Transverse colon (tissue), 4 donors: ENCODE measurements at regions not wholly inside any gene's neighbourhood (a gene's known extent, or its start where the extent isn't known, plus 50 kb on each side); places are given as distances from the start of the nearest gene placed in this dataset.

ENCODE experiments used
- DNase-seq: peaks from one replicate; pipeline ENCODE4 v3.0.0-alpha.2; 2019
- H3K27ac ChIP-seq, 4 donors: fragments of 200-600 bp; sonication (generic); 2 replicates each; pipeline ENCODE4 v1.5.1; 2016 to 2018; ENCODE audit warnings: inconsistent platforms in 4 of 4
- H3K27me3 ChIP-seq: fragments of 200-600 bp; sonication (generic); 2 replicates; pipeline ENCODE4 v1.5.1; 2017; ENCODE audit warnings: inconsistent platforms
- H3K36me3 ChIP-seq, 4 donors: fragments of 200-600 bp; sonication (generic); 2 replicates each; pipeline ENCODE4 v1.5.1; 2017 to 2019; ENCODE audit warnings: inconsistent platforms in 4 of 4
- H3K4me1 ChIP-seq, 4 donors: fragments of 200-600 bp; sonication (generic); 2 replicates each; pipeline ENCODE4 v1.5.1; 2017 to 2020; ENCODE audit warnings: inconsistent platforms in 4 of 4
- H3K4me3 ChIP-seq, 4 donors: fragments of 200-600 bp; sonication (generic); 1 replicate in 1 of 4; 2 replicates in 3 of 4; pipeline versions ENCODE4 v1.5.1 to v1.6.1; 2017 to 2019; ENCODE audit warnings: inconsistent platforms in 4 of 4
- H3K9me3 ChIP-seq, 2 donors: fragments of 200-600 bp; sonication (generic); 2 replicates each; pipeline ENCODE4 v1.5.1; 2017 to 2019; ENCODE audit warnings: inconsistent platforms in 2 of 2
- CTCF ChIP-seq, 5 experiments: fragments of 200-600 bp in 3 of 5; fragments of 450-650 bp in 2 of 5; sonication (generic) in 3 of 5; IDR thresholded peaks; 1 replicate in 2 of 5; 2 replicates in 3 of 5; pipeline ENCODE4 v1.5.1; 2016 to 2017; ENCODE audit warnings: antibody characterized with exemption in 5 of 5, inconsistent platforms in 3 of 5, mild to moderate bottlenecking in 2 of 5, moderate library complexity in 1 of 5
- EP300 ChIP-seq: sonication (generic); formaldehyde crosslinking; IDR thresholded peaks from one replicate; pipeline ENCODE4 v1.6.1; 2017; ENCODE audit warnings: antibody characterized with exemption, low read depth
- POLR2A ChIP-seq: fragments of 450-650 bp; IDR thresholded peaks from one replicate; pipeline ENCODE4 v1.6.1; 2016; ENCODE audit warnings: antibody characterized with exemption, mild to moderate bottlenecking, moderate library complexity
- POLR2AphosphoS5 ChIP-seq, 3 donors: sonication (generic); formaldehyde crosslinking; IDR thresholded peaks; one replicate each; pipeline ENCODE4 v1.6.1; 2016; ENCODE audit warnings: antibody characterized with exemption in 3 of 3
- WGBS, 2 donors: methylation state at CpG; one replicate each; pipeline ENCODE4 v1.1.5; 2018; ENCODE audit warnings: low coverage in 1 of 2; 5-methylcytosine and 5-hydroxymethylcytosine counted together
- in situ Hi-C, 4 donors: fragments of 200-750 bp; cut with MboI; loops; one replicate each; pipeline versions ENCODE4 v1.15.0 to v1.15.1; 2017; ENCODE audit warnings: low sequenced_read_pairs in 3 of 4, low pct_ligation_motif_present in 1 of 4, low pct_unique_long_range_greater_than_20kb in 1 of 4
- intact Hi-C: fragments of 100-400 bp; cut with DNase I; formaldehyde crosslinking; loops from one replicate; pipeline ENCODE4 v1.15.1; 2023; ENCODE audit warnings: low total_unique reads

DNA sequence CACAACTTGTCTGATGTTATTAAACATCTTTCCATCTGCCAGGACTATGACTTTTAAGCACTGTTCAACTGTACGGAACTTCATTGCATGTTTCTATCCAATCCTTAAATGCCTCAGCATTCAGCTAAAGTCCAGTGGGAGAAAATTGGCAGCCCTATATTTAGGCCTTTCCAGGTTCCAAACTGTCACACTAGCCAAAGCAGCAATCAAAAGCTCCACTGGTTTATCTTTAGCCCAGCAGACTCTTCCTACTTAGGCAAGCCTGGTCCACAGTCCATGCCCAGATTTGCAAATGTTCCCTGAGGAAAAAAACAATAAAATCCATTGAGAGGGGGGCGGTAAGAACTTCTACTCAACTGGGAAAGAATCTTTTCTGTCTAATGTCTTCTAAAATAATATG lies 349.1 kb upstream of the GJE1 start:
- Histone ChIP-seq H3K4me1 (no peaks in the 10 kb centered on the region), H3K36me3 (no peaks in the 10 kb centered on the region), H3K27ac (no peak overlapping the region), H3K27me3 (no peaks in the 10 kb centered on the region), H3K9me3 (peaks cover 3 to 6% of the 10 kb centered on the region in 2 donors), H3K4me3 (no peak overlapping the region)
- in situ Hi-C loops: no loop called here
- TF ChIP-seq POLR2AphosphoS5 (IDR thresholded peaks at IDR 0.05): no peak
- no peak for TF ChIP-seq EP300
- TF ChIP-seq CTCF (IDR thresholded peaks at IDR 0.05): no peak
- no peak for TF ChIP-seq POLR2A
- no peak for DNase-seq
- 63 to 82% methylated on average over 1 to 2 of the region's 2 CpGs for WGBS, 2 donors
- intact Hi-C loops: no loop called here

DNA sequence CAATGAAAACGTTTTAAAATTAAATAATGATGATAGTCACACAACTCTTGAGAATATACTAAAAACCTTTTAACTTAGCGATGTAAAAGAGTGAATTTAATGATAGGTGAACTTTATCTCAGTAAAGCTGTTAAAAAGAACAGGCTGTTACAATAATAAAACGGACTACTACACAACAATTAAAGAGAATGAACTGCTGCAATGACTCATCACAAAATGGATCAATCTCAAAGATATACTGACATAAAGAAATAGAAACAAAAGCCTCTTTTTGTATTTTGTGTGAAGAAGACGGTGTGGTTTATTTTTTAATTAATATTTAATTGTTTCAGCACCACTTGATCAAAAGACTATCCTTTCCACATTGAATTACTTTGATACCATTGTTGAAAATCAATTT lies 352.4 kb upstream of the GJE1 start:
- WGBS, 2 donors: 57 to 70% methylated on average over 4 of the region's 4 CpGs
- no peak overlapping the region for H3K27ac ChIP-seq
- TF ChIP-seq POLR2AphosphoS5 (IDR thresholded peaks at IDR 0.05): no peak
- no peak for TF ChIP-seq POLR2A
- TF ChIP-seq EP300: no peak
- no peak for TF ChIP-seq CTCF (IDR thresholded peaks at IDR 0.05)
- intact Hi-C loops (no loop called here), in situ Hi-C loops (no loop called here)
- H3K36me3 ChIP-seq: no peaks in the 10 kb centered on the region
- no peak overlapping the region for H3K4me3 ChIP-seq
- DNase-seq: no peak
- H3K27me3 ChIP-seq: no peaks in the 10 kb centered on the region
- H3K4me1 ChIP-seq: no peaks in the 10 kb centered on the region
- H3K9me3 ChIP-seq: peaks cover 0 to 3% of the 10 kb centered on the region in 2 donors

DNA sequence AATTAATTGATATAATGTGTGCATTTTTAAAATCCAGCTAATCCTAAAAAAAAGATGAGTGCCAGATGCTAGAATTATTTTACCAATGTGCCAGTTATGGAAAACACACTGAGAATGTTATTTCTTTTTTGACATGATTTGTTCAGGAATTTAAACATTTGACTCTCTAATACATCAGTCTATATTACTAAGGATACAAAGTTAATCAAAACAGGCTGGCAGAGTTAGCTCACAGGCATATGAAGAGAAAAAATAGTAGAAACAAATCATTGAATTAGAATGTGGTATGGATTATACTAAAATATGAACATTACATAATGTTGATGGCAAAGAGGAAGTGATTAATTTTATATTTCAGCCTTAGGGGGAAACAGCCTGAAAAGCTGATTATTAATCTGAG lies 368.3 kb upstream of the GJE1 start:
- Histone ChIP-seq H3K4me1 (no peaks in the 10 kb centered on the region), H3K4me3 (no peak overlapping the region), H3K27ac (no peak overlapping the region), H3K9me3 (no peaks in the 10 kb centered on the region), H3K36me3 (no peaks in the 10 kb centered on the region), H3K27me3 (no peaks in the 10 kb centered on the region)
- intact Hi-C loops (no loop called here), in situ Hi-C loops (no loop called here)
- TF ChIP-seq POLR2AphosphoS5 (IDR thresholded peaks at IDR 0.05): no peak
- no peak for TF ChIP-seq CTCF (IDR thresholded peaks at IDR 0.05)
- no peak for TF ChIP-seq POLR2A
- TF ChIP-seq EP300: no peak
- no peak for DNase-seq

GRCh38 chr6:141758430-141758829 lies 374.3 kb upstream of the GJE1 start:
- H3K4me3 ChIP-seq: no peak overlapping the region
- H3K27ac ChIP-seq: no peak overlapping the region
- WGBS, 2 donors: 75 to 83% methylated on average over 2 to 3 of the region's 3 CpGs
- H3K4me1 ChIP-seq: no peaks in the 10 kb centered on the region
- no peak for TF ChIP-seq EP300
- no peak for TF ChIP-seq POLR2A
- no peak for TF ChIP-seq POLR2AphosphoS5 (IDR thresholded peaks at IDR 0.05)
- no peak for TF ChIP-seq CTCF (IDR thresholded peaks at IDR 0.05)
- intact Hi-C loops (no loop called here), in situ Hi-C loops (no loop called here)
- no peaks in the 10 kb centered on the region for H3K27me3 ChIP-seq
- H3K36me3 ChIP-seq: no peaks in the 10 kb centered on the region
- DNase-seq: no peak
- no peaks in the 10 kb centered on the region for H3K9me3 ChIP-seq
